NCI-H2196 treated with DMSO at 0.1 percent for 48 hours (cell line): ENCODE measurements at regions not wholly inside any gene's neighbourhood (a gene's known extent, or its start where the extent isn't known, plus 50 kb on each side); places are given as distances from the start of the nearest gene placed in this dataset.

ENCODE experiments used
- DNase-seq: peaks from one replicate; lab custom pipeline; 2025; ENCODE audit not compliant: unreplicated experiment; lab: John Stamatoyannopoulos, UW

DNA sequence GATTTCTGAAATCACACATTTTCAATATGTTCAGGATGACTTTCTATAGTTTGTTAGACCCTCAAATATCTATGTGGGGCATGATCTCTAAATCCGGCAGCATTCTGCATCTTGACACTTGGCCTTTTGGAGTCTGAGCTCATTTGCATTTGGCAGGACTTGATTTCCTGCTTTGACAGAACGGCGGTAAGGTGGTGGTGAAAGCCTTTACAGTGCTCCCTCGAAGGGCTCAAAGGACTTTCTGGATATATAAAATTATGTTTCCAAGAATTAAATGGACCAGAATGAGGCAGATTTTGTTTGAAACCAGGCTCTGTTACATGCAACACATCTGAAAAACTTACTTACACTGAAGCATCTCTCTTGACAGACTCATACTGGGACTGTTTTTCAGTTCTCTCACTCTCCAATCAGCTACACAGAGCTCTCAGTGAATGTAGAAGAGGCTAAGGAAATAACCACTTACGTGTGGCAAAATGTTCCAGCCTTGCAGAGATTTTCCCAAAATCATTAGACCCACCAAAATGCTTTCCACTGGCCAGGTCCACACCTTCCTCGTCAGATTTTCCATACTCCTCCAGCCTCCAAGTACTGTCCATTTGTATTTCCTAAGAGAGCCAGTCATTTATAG lies 207.2 kb downstream of the SPRY2 start:
- no peak for DNase-seq

DNA sequence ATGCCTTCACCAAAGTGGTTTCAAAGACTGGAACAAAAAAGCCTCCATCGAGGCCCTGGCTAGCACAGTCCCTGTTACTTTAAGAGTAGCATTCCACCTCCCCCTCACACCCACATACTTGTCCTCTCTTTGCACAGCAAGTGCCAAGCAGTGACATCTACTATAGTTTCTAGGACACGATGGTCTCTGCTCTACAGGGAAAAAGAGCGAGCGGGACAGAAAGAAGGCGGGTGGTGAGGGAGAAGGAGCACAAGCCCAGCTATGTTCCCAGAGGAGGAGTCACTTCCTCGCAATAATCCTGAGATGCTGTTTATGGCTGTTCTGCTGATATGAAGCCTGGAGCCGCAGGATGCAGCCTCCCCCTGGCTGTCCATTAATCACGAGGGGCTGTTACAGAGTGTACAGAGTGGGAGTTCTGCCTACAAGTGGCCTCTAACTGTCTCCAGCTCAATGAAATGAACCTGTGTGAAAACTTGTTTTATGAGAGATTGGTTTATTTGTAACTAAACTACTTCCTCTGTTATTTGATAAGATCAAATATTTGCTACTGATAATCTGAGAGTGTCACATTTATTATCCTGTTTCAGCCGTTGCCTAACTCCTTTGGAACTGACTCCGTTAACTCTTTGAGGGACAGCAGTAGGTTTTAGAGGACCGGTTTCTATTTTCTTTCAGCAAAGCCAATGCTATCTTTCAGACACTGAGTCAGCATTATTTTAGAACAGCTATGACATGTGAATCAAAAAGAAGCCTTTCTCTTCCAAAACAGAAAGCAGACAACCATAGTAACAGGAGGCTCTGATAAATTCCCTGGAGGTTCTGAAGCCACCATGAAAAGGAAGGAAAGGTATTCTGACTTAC lies 208.0 kb downstream of the SPRY2 start:
- DNase-seq = no peak

DNA sequence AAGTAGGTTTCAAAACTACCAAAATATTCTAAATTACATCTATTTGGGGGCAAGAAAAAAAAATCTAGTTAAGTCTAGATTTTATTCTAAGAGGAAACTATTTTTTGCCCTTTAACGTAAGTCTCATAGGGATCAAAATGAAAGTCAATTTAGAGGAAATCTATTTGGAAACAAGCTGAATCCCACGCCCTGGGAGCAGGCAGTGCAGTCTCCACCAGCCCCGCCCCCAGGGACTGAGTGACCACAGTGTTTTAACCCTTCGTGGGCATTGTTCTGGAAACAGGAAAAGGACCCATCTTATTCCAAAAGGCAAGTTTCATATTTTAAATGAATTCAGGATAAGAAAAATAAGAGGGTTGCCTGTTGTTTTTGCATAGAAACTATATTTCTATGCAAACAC lies 209.7 kb downstream of the SPRY2 start:
- no peak for DNase-seq

- DNase-seq = no peak
These were observed 214.4 kb downstream of the SPRY2 start for GRCh38 chr13:80126389-80127068.

DNA sequence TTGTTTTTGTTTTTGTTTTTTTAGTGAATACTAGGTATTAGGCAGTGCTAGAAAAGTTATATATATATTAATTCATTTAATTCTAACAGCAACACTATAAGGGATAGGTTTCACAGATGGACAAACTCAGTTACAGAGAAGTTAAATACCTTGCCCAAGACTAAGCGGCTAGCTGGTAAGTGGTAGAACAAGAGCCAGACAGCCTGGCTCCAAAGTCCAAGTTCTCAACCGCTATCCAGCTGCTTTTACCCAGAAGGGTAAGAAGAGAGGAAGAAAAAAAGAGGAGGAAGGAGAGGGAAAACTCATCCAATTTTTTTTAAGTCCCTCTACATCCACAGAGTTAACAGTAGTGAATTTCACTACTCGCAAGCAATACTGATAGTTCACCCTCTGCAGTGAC lies 217.0 kb downstream of the SPRY2 start:
- DNase-seq = no peak

- no peak for DNase-seq
These were observed 219.9 kb downstream of the SPRY2 start for GRCh38 chr13:80121038-80121437.

DNA sequence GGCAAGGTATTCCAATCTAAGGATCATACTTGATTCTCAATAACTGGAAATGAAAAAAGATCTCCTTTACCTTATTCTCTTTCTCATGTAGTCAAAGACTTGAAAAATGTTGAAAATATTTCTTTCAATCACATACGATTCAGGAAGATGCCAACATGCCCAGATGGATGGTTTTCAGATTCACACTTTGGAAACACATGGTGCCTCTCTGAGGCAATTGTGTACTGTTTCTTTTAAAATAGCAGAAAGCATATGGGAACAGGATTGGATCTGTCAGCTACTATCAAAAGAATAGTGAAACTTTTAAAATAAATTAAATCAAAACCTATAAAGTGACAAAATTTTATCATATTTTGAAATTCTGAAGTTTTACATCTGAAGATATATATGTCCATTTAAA lies 222.4 kb downstream of the SPRY2 start:
- DNase-seq = no peak

DNA sequence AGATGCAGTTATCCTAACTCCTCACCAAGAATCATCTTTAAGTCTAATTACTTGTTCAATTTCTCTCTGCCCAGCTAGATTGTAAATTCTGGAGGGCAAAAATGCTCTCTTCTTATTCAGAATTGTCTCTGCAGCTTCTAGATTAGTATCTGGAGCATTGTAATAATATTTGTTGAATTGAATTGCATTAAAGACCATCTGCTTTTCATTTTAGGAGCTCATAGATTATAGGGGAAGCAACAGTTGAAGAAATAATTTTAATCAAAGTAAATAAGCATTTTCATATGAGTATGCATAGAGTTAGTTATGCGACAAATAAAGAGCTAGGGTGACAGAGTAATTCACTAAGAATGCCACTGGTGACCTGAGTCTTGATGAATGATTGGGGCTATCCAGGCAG lies 222.8 kb downstream of the SPRY2 start:
- DNase-seq = no peak

DNA sequence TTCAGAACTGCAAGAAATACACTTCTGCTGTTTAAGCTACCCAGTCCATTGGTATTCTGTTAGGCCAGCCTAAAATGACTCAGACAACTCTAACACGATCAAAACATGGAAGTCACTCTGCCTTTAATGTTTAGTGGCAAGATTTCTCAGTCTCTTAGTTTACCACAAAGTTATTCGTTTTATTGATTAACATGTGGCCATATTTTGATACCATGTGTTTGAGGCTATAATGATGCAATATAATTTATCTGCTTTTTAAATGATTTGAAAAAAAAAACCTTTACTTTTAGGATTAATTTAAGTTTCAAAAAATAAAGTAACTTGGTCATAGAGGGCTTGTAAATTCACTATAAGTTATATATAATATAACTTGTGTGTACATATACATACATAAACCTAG lies 223.4 kb downstream of the SPRY2 start:
- no peak for DNase-seq

GRCh38 chr13:80116107-80116506 lies 224.8 kb downstream of the SPRY2 start:
- DNase-seq = no peak

DNA sequence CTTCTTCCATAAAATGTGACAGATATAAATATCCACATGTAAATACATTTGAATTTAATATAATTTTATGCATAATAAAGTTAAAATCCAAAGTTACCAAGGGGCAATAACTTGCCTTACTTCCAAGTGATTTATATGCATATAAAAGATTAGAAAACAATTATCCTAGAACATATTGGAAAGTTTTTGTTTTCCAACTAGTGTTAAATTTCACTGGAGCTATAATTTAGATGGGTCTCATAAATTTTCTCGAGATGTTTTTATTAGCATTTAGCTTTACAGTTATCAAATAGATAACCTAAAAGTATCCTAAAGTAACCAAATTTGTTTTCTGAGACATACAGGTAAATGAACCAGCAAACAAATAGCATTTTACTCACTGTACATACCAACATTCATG lies 225.3 kb downstream of the SPRY2 start:
- DNase-seq = no peak

GRCh38 chr13:80113714-80114454 lies 227.0 kb downstream of the SPRY2 start:
- no peak for DNase-seq

GRCh38 chr13:80109303-80109702 lies 231.6 kb downstream of the SPRY2 start:
- no peak for DNase-seq

- DNase-seq = no peak
These were observed 235.6 kb downstream of the SPRY2 start for GRCh38 chr13:80105350-80105749.

GRCh38 chr13:80101040-80101439 lies 239.9 kb downstream of the SPRY2 start:
- DNase-seq = no peak

GRCh38 chr13:80100636-80101035 lies 240.3 kb downstream of the SPRY2 start:
- DNase-seq = no peak

GRCh38 chr13:80097561-80097960 lies 243.4 kb downstream of the SPRY2 start:
- no peak for DNase-seq

DNA sequence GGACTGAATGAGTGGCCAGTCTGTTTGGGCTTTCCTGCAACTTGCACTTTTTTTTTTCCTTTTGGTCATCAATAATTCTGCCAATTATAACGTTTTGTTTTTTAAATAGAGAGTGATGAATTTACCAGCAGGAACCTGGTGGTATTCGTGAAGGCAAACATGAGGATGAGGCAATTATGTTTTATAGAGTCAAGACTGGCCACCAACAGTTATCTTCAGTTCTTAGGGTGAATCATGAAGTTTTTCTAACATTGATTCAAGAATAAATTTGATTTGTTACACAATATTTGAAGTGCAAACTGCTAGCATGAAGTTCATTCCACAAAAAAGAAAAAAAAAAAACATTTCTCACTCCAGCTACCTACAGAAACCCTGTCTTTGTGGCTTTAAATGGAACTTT lies 244.5 kb downstream of the SPRY2 start:
- no peak for DNase-seq

DNA sequence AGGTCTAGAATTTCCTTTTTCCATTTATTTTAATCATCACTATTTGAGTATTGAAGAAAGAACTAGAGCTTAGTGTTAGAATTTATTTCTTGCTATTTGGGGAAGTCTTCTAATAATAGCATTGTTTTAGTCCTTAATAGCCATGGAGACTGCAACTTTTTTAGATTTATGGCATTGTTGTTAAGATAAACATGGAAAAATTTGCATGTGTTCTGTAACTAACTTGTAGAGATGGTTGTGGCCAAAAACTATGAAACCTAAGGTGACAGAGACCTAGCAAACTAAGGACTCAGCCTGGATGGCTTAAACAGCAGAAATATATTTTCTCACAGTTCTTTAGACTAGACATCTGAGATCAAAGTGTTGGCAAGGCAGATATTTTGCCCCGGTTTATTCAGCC lies 246.4 kb downstream of the SPRY2 start:
- no peak for DNase-seq

DNA sequence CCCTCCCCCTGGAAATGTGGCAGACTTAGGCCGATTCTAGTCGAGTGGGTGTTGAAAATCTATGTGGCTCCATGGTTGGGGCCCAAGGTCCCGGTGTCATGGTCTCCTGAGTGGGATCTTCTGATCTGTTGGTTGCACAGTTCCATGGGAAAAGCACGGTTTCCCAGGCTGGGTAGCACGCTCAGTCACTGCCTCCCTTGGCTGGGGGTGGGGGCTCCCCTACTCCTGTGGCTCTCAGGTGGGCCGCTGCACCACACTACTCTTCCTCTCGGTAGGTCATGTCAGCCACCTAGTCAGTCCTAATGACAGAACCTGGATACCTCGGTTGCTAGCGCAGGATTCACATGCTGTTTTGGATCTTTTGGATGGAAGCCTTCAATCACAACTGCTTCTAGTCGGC lies 247.0 kb downstream of the SPRY2 start:
- no peak for DNase-seq

GRCh38 chr13:80086304-80086721 lies 254.6 kb downstream of the SPRY2 start:
- no peak for DNase-seq
